A549 (cell line): ENCODE measurements at regions not wholly inside any gene's neighbourhood (a gene's known extent, or its start where the extent isn't known, plus 50 kb on each side); places are given as distances from the start of the nearest gene placed in this dataset.

Source experiments
- ATAC-seq, 2 experiments: fragments of 200-7000 bp in 1 of 2; fragments of >200 bp in 1 of 2; cut with Nextera tagmentation in 1 of 2; cut with Tn5 transposase in 1 of 2; 3 replicates each; pipeline versions ENCODE4 v1.8.0 to v1.9.1; 2018 to 2020; ENCODE audit warnings: mild to moderate bottlenecking in 1 of 2, moderate library complexity in 1 of 2
- CTCF ChIA-PET: fragments of 300-600 bp; sonication (Branson Sonifier 250); formaldehyde crosslinking; extraction: SDS; loops from one replicate; lab custom pipeline; 2021; ENCODE audit warnings: antibody characterized with exemption, inconsistent platforms; lab: Yijun Ruan, JAX
- POLR2A ChIA-PET: fragments of 350-600 bp; formaldehyde crosslinking; extraction: SDS; loops from one replicate; lab custom pipeline; 2021; ENCODE audit warnings: antibody characterized with exemption, inconsistent platforms; lab: Yijun Ruan, JAX
- DNase-seq, 2 experiments: peaks; one replicate each; pipeline versions ENCODE4 v3.0.0 to v3.0.0-alpha.2; 2011 to 2016; ENCODE audit warnings: low read depth in 1 of 2, low spot score in 1 of 2
- FAIRE-seq: peaks from 2 replicates; lab custom pipeline; 2011; peaks lifted over from hg19 to GRCh38; lab: Jason Lieb, UNC
- H3K27ac ChIP-seq, 2 experiments: fragments of >200 bp; sonication (Bioruptor Twin); formaldehyde crosslinking; 3 replicates each; pipeline ENCODE4 v1.5.1; 2016 to 2017
- H3K4me1 ChIP-seq: fragments of >200 bp; sonication (Bioruptor Twin); formaldehyde crosslinking; 3 replicates; pipeline ENCODE4 v1.6.1; 2016
- H3K4me2 ChIP-seq: fragments of >200 bp; sonication (Bioruptor Twin); formaldehyde crosslinking; 3 replicates; pipeline ENCODE4 v1.6.1; 2016
- H3K4me3 ChIP-seq: fragments of >200 bp; sonication (Bioruptor Twin); formaldehyde crosslinking; 3 replicates; pipeline ENCODE4 v1.5.1; 2016
- H3K9me3 ChIP-seq: fragments of >200 bp; sonication (Bioruptor Twin); formaldehyde crosslinking; 3 replicates; pipeline ENCODE4 v1.6.1; 2016
- BCL3 ChIP-seq: fragments of >200 bp; sonication (Bioruptor Twin); formaldehyde crosslinking; IDR thresholded peaks from 3 replicates; pipeline ENCODE4 v1.6.1; 2016
- BHLHE40 ChIP-seq: IDR thresholded peaks from 2 replicates; pipeline ENCODE4 v1.6.1; 2012; ENCODE audit warnings: low read depth, low read length, inconsistent platforms
- CBX2 ChIP-seq: fragments of 200-600 bp; sonication (generic); IDR thresholded peaks from 2 replicates; pipeline ENCODE4 v1.6.1; 2016; ENCODE audit warnings: low read depth, mild to moderate bottlenecking, borderline replicate concordance
- EHMT2 ChIP-seq: fragments of 200-600 bp; sonication (generic); IDR thresholded peaks from 2 replicates; pipeline ENCODE4 v1.6.1; 2016; ENCODE audit warnings: antibody characterized with exemption, low read depth, mild to moderate bottlenecking, moderate library complexity
- ELK1 ChIP-seq: fragments of 150-350 bp; IDR thresholded peaks from 2 replicates; pipeline ENCODE4 v1.6.1; 2014; ENCODE audit warnings: low read depth, mild to moderate bottlenecking, low read length
- ESRRA ChIP-seq: fragments of 150-350 bp; IDR thresholded peaks from 2 replicates; pipeline ENCODE4 v1.6.1; 2014; ENCODE audit warnings: mild to moderate bottlenecking, low read length, borderline replicate concordance
- FOSB ChIP-seq: fragments of 250-450 bp; sonication (Bioruptor Pico); IDR thresholded peaks from 2 replicates; pipeline ENCODE4 v1.5.0; 2020; ENCODE audit warnings: mild to moderate bottlenecking, moderate library complexity
- GATA3 ChIP-seq: IDR thresholded peaks from 2 replicates; pipeline ENCODE4 v1.6.1; 2012; ENCODE audit warnings: borderline replicate concordance
- HEYL ChIP-seq: fragments of 250-450 bp; sonication (Bioruptor Pico); IDR thresholded peaks from 2 replicates; pipeline ENCODE4 v1.8.0; 2021; ENCODE audit warnings: mild to moderate bottlenecking, moderate library complexity
- HOXB13 ChIP-seq: fragments of 250-450 bp; sonication (Bioruptor Pico); IDR thresholded peaks from 2 replicates; pipeline ENCODE4 v1.5.0; 2020; ENCODE audit warnings: low read depth, mild to moderate bottlenecking, moderate library complexity
- HOXB5 ChIP-seq: fragments of 250-450 bp; sonication (Bioruptor Pico); IDR thresholded peaks from 2 replicates; pipeline ENCODE4 v1.5.0; 2020; ENCODE audit warnings: mild to moderate bottlenecking, moderate library complexity
- JUN ChIP-seq, 2 experiments: fragments of >200 bp; sonication (Bioruptor Twin); formaldehyde crosslinking; IDR thresholded peaks; 2 replicates in 1 of 2; 3 replicates in 1 of 2; pipeline ENCODE4 v1.6.1; 2016 to 2017
- KDM5A ChIP-seq: fragments of 200-600 bp; sonication (generic); IDR thresholded peaks from 2 replicates; pipeline ENCODE4 v1.6.1; 2016; ENCODE audit warnings: antibody characterized with exemption, mild to moderate bottlenecking
- MAZ ChIP-seq: fragments of 150-350 bp; IDR thresholded peaks from 2 replicates; pipeline ENCODE4 v1.6.1; 2014; ENCODE audit warnings: antibody characterized with exemption, low read depth, low read length, borderline replicate concordance
- NFE2L2 ChIP-seq: fragments of 150-350 bp; conservative IDR thresholded peaks from 2 replicates; pipeline ENCODE4 v1.6.1; 2014; ENCODE audit warnings: low read length
- NPAS2 ChIP-seq: fragments of 250-450 bp; sonication (Bioruptor Pico); IDR thresholded peaks from 2 replicates; pipeline ENCODE4 v1.8.0; 2022; ENCODE audit warnings: mild to moderate bottlenecking, moderate library complexity, borderline replicate concordance
- PHF8 ChIP-seq: fragments of 200-600 bp; sonication (generic); IDR thresholded peaks from 2 replicates; pipeline ENCODE4 v1.6.1; 2016; ENCODE audit warnings: low read depth, mild to moderate bottlenecking, antibody characterized with exemption, moderate library complexity, borderline replicate concordance
- POLR2A ChIP-seq: IDR thresholded peaks from 2 replicates; pipeline ENCODE4 v1.6.1; 2012; ENCODE audit warnings: mild to moderate bottlenecking, low read length
- POLR2AphosphoS2 ChIP-seq: conservative IDR thresholded peaks from 2 replicates; pipeline ENCODE4 v1.6.1; 2012; ENCODE audit warnings: low read length, improper control_type of control experiment, inconsistent platforms
- REST ChIP-seq: fragments of 200-600 bp; sonication (generic); IDR thresholded peaks from 2 replicates; pipeline ENCODE4 v1.6.1; 2016; ENCODE audit warnings: antibody characterized with exemption, mild to moderate bottlenecking, moderate library complexity
- RFX5 ChIP-seq: fragments of 450-650 bp; IDR thresholded peaks from 2 replicates; pipeline ENCODE4 v1.7.1; 2014; ENCODE audit warnings: antibody characterized with exemption, mild to moderate bottlenecking, moderate library complexity
- USF2 ChIP-seq: fragments of 450-650 bp; IDR thresholded peaks from 2 replicates; pipeline ENCODE4 v1.6.1; 2014; ENCODE audit warnings: antibody characterized with exemption
- ZSCAN20 ChIP-seq: fragments of 250-450 bp; sonication (Bioruptor Pico); IDR thresholded peaks from 2 replicates; pipeline ENCODE4 v1.8.0; 2022; ENCODE audit warnings: mild to moderate bottlenecking, moderate library complexity
- whole genome bisulfite sequencing: methylation state at CpG from one replicate; pipeline ENCODE4 v1.1.6; 2017; ENCODE audit errors: missing lambda C conversion rate; 5-methylcytosine and 5-hydroxymethylcytosine counted together
- TF ChIP-seq, protein P1 (sequence below): fragments of 250-450 bp; sonication (Bioruptor Pico); IDR thresholded peaks from 2 replicates; pipeline ENCODE4 v1.5.0; 2021; ENCODE audit warnings: mild to moderate bottlenecking, moderate library complexity, borderline replicate concordance

GRCh38 chr2:217379807-217380206, 519.9 kb upstream of the TNP1 start:
- POLR2A ChIA-PET = no interaction called here

GRCh38 chr2:217372794-217373193, 512.9 kb upstream of the TNP1 start:
- Histone ChIP-seq H3K27ac (no peak overlapping the region), H3K4me1 (peaks cover 4% of the 10 kb centered on the region; the same call in 2 of the 3 replicates), H3K4me2 (no peak overlapping the region), H3K9me3 (no peaks in the 10 kb centered on the region), H3K4me3 (no peak overlapping the region)
- WGBS = 88% methylated on average over 2 of the region's 2 CpGs
- ATAC-seq (no peak), FAIRE-seq (no peak), DNase-seq (no peak)
- POLR2A ChIA-PET = no interaction called here
- CTCF ChIA-PET = no interaction called here
- TF ChIP-seq RFX5 (no peak), USF2 (no peak), ZSCAN20 (CRISPR knock-in tag) (no peak), BHLHE40 (no peak), HOXB5 (CRISPR knock-in tag) (no peak), ESRRA (no peak), JUN (IDR thresholded peaks at IDR 0.05) (no peak), NPAS2 (CRISPR knock-in tag) (no peak), PHF8 (no peak), REST (no peak), MAZ (no peak), NFE2L2 (no peak), BCL3 (no peak)
- TF ChIP-seq, protein P1, sequence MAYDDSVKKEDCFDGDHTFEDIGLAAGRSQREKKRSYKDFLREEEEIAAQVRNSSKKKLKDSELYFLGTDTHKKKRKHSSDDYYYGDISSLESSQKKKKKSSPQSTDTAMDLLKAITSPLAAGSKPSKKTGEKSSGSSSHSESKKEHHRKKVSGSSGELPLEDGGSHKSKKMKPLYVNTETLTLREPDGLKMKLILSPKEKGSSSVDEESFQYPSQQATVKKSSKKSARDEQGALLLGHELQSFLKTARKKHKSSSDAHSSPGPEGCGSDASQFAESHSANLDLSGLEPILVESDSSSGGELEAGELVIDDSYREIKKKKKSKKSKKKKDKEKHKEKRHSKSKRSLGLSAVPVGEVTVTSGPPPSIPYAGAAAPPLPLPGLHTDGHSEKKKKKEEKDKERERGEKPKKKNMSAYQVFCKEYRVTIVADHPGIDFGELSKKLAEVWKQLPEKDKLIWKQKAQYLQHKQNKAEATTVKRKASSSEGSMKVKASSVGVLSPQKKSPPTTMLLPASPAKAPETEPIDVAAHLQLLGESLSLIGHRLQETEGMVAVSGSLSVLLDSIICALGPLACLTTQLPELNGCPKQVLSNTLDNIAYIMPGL = no peak

More at GRCh38 chr2:217379807-217380206, 519.9 kb upstream of the TNP1 start:
- TF ChIP-seq, protein P1 = no peak
- TF ChIP-seq BCL3 = no peak
- no peak for TF ChIP-seq POLR2AphosphoS2
- TF ChIP-seq ELK1 = no peak
- no peak for TF ChIP-seq GATA3
- no peak for TF ChIP-seq EHMT2
- no peak for TF ChIP-seq CBX2
- no peak for TF ChIP-seq KDM5A
- no peak for TF ChIP-seq MAZ
- TF ChIP-seq HEYL (CRISPR knock-in tag) = no peak
- TF ChIP-seq FOSB (CRISPR knock-in tag) = no peak
- TF ChIP-seq POLR2A = no peak
- no peak for TF ChIP-seq HOXB13 (CRISPR knock-in tag)
- no peak for TF ChIP-seq RFX5
- no peak for TF ChIP-seq PHF8
- Histone ChIP-seq H3K9me3 (no peaks in the 10 kb centered on the region), H3K4me1 (no peaks in the 10 kb centered on the region), H3K4me2 (no peak overlapping the region), H3K27ac (no peak overlapping the region), H3K4me3 (no peak overlapping the region)
- CTCF ChIA-PET = no interaction called here
- no peak for FAIRE-seq
- no peak for DNase-seq
- WGBS = 88% methylated on average over 6 of the region's 6 CpGs
- ATAC-seq = no peak
